GM18499 (cell line): ENCODE measurements at regions not wholly inside any gene's neighbourhood (a gene's known extent, or its start where the extent isn't known, plus 50 kb on each side); places are given as distances from the start of the nearest gene placed in this dataset.
"Not testable (repeated sequence)": the region's sequence is repeated elsewhere in the genome, so short reads cannot be mapped to it uniquely, and the experiment has no call there.

ENCODE experiments used
- ATAC-seq: cut with Tn5 transposase; IDR thresholded peaks from one replicate; pipeline ENCODE4 v1.9.1; 2021; ENCODE audit warnings: moderate number of reproducible peaks; ENCODE audit not compliant: insufficient read depth, unreplicated experiment

DNA sequence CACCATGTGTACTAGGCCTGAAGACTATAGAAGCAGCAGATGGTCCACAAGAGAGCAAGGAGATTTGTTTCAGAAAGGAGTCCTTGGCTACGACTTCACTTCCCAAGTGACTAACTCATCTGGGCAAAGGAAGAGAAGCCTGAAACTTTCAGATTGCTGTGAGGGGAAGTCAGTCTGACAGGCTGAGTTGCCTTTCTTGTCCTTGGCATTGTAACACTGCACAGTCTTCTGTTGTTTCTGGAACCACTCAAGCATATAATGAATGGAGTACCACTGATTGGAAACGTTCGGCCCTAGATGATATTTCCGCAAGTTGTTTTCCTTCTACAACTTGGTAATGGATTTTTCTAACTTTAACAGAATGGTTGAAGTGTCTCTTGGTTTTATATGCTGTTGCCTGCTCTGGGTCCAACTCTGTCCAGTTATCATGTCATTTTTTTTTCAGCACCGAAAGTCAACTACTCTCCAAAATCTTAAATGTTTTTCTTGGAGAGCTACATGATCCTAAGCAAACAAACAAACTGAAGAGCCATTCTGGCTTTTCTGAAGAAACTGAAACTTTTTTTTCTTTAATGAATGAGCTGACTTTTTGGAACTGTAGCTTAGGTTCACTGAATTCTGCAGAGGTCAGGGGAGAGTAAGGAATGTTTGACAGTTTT, 685.7 kb downstream of the MECOM start:
- no peak for ATAC-seq

- ATAC-seq, result no peak
Observed at GRCh38 chr3:168976969-168977368, 686.5 kb downstream of the MECOM start.

DNA sequence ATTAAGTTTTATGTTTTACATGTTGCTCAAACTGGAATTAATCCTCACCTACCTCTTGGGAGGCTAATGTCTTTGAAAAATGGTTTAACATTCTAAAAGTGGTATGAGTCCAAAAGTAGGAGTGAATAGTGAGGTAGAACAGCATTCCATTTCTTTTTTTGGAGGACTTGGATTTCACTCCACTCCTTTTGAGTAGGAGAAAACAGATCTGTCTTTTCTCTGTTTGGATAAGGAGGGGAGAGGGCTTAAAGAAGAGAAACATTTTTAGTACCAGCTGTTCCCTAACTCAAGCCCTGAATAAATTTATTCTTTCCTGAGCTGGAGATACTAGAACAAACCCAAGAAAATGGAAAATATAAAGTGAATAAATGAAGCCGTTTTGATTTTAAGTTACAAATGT, 687.9 kb downstream of the MECOM start:
- ATAC-seq, result no peak

- ATAC-seq, result no peak
Observed at GRCh38 chr3:168974617-168975403, 688.7 kb downstream of the MECOM start.

DNA sequence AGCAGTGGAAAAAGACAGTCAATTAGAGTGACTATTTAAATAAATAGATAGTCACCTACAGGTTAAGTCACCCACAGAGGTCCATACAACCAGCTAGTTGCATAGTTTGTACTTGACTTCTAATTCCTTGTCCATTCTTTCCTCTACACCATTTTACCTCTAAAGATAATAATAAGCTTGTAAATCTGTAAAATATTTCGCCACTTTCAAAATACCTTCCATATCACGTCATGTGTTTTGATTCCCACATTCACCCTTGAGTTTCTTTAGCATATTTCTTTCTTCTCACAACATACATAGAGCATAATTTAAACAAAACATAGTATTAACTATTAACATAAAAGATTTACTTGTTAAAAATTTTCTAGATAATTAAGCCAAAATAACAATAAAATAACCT, 689.6 kb downstream of the MECOM start:
- no peak for ATAC-seq

DNA sequence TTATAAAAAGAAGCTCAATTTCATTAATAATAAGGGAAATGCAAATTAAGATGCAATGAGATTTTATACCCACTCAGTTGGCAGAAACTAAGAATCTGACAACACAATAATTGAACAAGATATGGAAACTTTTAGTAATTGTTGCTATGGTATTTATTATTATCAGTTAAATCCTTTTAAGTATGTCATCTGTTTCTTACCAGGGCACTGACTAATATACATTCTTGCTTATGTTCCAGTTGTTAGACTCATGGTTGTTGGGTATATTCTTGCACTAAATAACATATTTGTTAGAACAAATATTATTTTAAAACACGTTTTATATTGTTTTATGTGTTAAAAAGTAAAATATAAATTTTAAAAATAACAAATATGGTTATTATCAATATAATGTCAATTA, 690.3 kb downstream of the MECOM start:
- no peak for ATAC-seq

GRCh38 chr3:168968609-168969008, 694.9 kb downstream of the MECOM start:
- ATAC-seq, result no peak

- no peak for ATAC-seq
Observed at GRCh38 chr3:168964736-168965135, 698.8 kb downstream of the MECOM start.

DNA sequence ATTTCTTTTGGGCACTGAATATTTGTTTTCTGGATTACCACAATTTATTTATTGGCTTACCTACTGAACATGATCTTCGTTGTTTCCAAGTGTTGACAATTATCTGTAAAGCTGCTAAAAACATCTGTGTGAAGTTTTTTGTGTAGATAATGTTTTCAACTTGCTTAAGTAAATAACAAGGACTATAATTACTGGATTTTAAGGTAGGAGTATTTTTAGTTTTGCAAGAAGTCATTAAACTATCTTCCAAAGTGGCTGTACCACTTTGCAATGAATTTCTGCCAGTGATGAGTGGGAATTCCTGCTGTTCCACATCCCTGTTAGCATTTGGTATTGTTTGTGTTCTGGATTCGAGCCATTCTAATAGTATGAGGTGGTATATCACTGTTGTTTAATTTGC, 702.2 kb downstream of the MECOM start:
- ATAC-seq, result no peak

GRCh38 chr3:168959731-168960130, 703.8 kb downstream of the MECOM start:
- ATAC-seq, result no peak

DNA sequence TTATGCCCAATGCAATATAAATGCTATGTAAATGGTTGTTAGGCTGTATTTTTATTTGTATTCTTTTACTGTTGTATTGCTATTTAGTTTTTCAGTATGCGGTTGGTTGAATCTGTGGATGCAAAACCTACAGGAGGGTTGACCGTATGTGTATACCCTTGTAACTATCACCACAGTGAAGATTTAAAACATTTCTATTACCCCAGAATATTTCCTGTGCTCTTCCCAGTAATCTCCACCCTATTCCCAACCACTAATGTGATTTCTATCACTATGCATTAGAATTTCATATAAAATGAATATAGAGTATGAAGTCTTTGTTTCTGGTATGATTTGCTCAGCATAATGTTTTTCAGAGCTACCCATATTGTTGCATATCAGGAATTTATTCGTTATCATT, 705.0 kb downstream of the MECOM start:
- no peak for ATAC-seq

GRCh38 chr3:168956076-168956475, 707.4 kb downstream of the MECOM start:
- ATAC-seq, result no peak

DNA sequence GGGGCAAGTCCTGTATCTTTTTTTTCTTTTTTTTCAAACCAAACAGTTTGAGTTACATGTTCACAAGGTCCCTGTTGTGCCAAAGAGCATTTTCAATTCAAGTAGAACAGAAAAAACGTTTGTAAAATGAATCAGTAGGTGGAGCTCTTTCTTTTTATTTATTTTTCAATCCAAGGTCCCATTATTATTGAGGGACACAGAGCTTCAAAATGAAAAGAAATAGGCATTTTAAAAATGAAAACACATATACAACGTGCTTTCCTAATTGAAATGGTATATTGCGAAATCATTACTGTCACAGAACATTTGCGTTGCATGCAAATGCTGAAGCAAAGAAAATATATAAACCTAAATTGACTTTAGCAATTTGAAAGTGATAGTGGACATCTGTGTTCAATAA, 711.0 kb downstream of the MECOM start:
- no peak for ATAC-seq

DNA sequence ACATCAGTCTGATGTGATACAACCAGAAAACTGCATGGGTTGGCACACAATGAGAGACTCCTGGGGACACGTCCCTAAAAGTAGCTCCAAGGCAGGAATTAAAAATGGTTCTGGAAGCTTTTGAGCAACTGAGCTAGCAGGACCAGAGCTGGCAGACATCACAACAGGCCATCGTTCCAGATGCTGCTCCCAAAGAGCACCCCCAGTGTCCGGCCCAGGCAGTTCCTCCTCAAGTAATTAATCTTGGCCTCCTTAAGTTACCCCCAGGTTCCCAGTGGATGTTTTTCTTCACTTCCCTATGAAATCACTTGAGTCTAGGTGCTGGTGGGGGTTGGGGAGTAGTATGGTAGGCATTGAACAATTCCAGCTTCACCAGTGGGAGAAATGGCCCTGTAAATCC, 711.6 kb downstream of the MECOM start:
- ATAC-seq, result no peak

DNA sequence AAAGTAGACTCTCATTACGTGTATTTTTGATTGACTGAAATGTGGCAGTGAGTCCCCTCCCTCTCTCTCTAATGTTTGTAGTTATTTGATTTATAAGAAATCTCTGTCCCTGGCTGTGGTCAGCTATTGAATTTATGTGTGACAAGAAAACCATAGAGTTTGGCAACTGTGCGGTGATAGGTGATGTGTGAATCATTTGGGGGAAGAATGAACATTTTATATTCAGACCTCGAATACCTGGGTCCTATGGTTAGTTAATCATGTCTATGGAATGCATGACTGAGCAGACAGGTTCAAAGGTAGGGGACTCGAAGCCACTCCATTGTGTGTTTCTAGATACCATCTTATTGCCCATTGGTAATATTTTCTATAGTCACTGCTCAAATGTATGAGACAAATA, 712.1 kb downstream of the MECOM start:
- no peak for ATAC-seq

DNA sequence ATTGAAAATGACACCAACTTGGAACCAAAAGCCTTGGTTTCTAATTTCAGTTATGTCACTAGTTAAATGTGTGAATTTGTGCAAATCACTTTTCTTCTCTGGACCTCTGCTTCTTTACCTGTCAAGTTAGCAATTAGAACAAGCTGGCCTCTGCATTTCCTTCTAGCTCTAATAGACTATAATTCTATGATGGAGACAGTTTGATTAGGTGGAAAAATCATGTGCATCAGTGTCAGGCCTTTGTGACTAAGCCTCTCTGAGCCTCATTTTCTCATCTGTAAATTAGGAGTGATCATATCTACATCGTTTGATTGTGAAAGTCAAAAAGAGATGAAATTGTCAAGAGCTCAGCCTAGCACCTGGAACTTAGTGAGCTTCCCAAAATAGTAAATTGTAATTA, 712.9 kb downstream of the MECOM start:
- ATAC-seq, result no peak

- ATAC-seq, result no peak
Observed at GRCh38 chr3:168939651-168940238, 723.8 kb downstream of the MECOM start.

- ATAC-seq, result no peak
Observed at GRCh38 chr3:168933614-168934013, 729.9 kb downstream of the MECOM start.

- ATAC-seq, result not testable (repeated sequence)
Observed at GRCh38 chr3:168929997-168930396, 733.5 kb downstream of the MECOM start.

DNA sequence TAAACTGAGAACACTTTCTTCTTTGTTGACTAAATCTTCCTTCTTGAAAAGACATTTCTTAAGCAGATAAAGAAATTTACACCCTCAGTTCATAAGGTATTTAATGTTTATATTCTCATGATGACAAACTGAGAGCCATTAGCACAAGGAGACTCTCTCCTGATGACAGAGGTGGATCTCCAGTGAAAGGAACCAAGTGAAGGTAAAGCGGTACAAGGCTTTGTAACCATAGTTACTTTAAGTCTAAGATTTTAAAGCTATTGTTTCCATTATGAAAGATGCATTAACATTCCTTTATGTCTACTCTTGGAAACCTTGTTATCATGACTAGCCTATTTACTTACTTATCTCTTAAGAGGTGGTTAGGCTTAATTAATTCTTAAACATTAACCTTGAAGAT, 737.1 kb downstream of the MECOM start:
- ATAC-seq, result no peak

- no peak for ATAC-seq
Observed at GRCh38 chr3:168925568-168925967, 737.9 kb downstream of the MECOM start.

DNA sequence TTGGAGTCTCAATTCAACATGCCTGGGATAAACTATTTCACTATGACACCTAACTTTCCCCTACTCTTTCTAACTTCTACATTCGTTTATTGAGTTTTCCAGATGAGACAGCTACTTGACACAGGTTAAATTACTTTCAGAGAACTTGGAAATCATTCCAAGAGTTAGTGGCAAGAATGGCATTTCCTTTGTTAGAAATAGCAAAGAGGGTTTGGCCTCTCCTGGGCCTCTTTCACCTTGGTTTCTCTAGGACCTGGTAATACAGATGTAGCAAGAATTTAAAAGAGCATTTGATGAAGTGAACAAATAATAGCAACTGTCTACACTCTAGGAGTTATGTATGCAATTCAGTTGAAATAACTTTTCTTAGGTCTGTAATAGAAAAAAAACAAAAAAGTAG, 748.9 kb downstream of the MECOM start:
- no peak for ATAC-seq
